Eye (tissue), 1 donor: ENCODE measurements at regions not wholly inside any gene's neighbourhood (a gene's known extent, or its start where the extent isn't known, plus 50 kb on each side); places are given as distances from the start of the nearest gene placed in this dataset.
"Not testable (repeated sequence)": the region's sequence is repeated elsewhere in the genome, so short reads cannot be mapped to it uniquely, and the experiment has no call there.

ENCODE experiments used
- DNase-seq: peaks from one replicate; pipeline ENCODE4 v3.0.0-alpha.2; 2015

DNA sequence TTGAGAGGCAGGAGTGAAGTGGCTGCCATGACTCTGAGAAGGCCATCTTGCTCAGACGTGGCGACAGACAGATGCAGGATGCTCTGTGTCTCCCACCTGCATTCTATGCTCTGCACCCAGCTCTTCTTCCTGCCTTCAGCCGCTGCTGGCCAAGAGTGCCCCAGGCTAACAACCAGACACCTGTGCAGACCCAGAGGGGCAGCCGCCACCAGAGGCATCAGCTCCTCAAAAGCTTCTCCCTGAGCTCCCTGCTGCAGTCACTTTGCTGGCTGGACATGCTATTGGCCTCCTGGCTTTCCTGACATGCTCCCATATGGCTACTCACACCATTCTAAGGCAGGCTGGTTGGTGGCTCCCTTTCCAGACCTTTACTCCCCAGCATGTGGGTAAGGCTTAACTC lies 70.6 kb upstream of the GRB10 start:
- DNase-seq, result no peak

- no peak for DNase-seq
Measured at GRCh38 chr7:50852901-50853300, 70.2 kb upstream of the GRB10 start.

GRCh38 chr7:50851891-50852290 lies 69.2 kb upstream of the GRB10 start:
- no peak for DNase-seq

DNA sequence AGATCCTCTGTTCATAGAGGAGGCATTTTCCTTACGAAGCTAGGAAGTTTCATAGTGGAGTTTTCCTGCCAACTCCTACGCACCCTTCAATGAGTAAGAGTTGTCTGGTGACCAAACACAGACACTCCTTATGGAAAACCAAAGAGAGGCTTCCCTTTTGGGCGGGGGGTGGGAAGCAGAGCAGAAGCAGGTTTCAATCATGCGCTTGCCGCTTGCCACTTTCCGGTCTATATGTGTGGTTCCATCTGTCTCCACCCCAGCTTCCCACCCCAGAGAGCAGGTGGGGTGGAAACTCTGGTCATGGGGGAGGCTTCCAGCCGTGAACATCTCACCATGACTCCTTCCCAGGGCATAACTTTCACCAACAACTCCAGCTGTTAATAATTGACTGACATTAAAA lies 68.8 kb upstream of the GRB10 start:
- no peak for DNase-seq

- DNase-seq, result no peak
Measured at GRCh38 chr7:50849991-50850390, 67.3 kb upstream of the GRB10 start.

- DNase-seq, result no peak
Measured at GRCh38 chr7:50848203-50848602, 65.5 kb upstream of the GRB10 start.

DNA sequence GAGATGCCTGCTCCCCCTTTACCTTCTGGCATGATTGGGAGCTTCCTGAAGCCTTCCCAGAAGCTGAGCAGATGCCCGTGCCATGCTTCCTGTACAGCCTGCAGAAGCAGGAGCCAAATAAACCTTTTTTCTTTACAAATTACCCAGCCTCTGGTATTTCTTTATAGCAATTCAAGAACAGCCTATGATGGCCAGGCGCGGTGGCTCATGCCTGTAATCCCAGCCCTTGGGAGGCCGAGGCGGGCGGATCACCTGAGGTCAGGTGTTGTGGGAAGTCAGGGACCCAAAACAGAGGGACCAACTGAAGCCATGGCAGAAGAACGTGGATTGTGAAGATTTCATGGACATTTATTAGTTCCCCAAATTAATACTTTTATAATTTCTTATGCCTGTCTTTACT lies 62.2 kb upstream of the GRB10 start:
- DNase-seq, result not testable (repeated sequence)

DNA sequence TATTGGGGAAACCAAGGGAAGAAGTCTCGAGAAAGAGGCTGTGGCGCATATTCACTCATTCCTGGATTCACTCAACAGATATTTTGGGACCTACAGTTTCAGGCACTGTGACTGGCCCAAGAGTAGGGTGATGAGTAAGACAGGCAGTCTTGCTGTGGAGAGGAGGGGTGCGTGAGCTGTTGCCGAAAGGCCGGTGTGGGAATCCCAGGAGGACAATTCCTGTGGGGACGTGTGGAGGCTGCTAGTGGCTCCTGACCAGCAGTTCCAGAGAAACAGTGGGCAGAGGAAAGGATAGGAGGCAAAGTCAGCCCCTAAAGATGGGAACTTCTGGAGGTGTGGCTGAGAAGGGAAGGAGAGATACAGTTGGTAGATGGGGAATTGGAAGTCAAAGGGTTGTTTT lies 59.3 kb upstream of the GRB10 start:
- DNase-seq, result no peak

GRCh38 chr7:50838675-50839377 lies 56.1 kb upstream of the GRB10 start:
- no peak for DNase-seq

- DNase-seq, result no peak
Measured at GRCh38 chr7:50837965-50838364, 55.3 kb upstream of the GRB10 start.

- DNase-seq, result no peak
Measured at GRCh38 chr7:50836646-50837045, 54.0 kb upstream of the GRB10 start.

- no peak for DNase-seq
Measured at GRCh38 chr7:50835156-50835555, 52.5 kb upstream of the GRB10 start.

DNA sequence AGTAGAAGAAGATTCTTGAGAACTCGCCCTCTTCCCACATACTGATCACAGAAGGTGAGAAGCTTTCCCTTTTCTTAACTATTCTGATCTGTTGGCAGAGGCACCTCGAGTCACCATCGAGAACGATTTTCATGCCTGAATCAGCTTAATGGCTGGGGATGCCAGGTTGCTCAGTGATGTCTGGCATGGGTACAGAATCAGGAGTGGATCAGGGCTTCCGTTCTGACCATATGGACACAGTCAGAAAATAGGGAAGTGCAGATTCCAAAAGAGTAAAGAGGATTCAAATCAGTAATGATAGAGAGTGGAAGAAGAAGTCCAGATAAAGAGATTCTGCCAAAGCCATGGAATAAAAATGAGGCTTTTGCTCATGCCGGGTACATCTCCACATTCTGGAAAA lies 52.0 kb upstream of the GRB10 start:
- no peak for DNase-seq

DNA sequence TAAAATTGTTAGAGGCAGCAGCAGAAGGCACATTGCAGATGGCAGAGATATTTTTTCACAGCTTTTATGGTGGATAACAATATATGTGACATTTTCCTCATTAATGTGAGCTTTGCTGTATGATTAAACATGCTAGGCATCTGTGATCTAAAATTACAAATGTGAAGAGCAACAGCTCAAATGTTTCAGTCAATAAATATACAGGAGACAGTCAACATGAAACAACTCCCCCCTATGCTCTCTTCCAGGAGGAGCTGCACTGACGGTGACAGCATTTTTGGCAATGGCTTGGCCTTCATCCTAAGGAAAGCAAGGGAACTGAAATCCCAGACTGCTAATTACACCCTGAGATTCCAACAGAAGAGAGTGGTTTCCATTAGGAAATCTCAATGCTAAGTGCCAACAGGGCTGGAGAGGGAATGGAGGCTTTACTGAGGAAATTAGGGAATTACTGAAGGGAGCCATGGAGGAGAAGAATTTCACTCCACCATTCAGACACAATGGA lies 51.4 kb upstream of the GRB10 start:
- DNase-seq, result no peak

GRCh38 chr7:50832744-50833143 lies 50.0 kb upstream of the GRB10 start:
- no peak for DNase-seq
